Skeletal muscle cell (primary cell): ENCODE measurements at regions not wholly inside any gene's neighbourhood (a gene's known extent, or its start where the extent isn't known, plus 50 kb on each side); places are given as distances from the start of the nearest gene placed in this dataset.
"Not testable (repeated sequence)": the region's sequence is repeated elsewhere in the genome, so short reads cannot be mapped to it uniquely, and the experiment has no call there.

ENCODE experiments used
- DNase-seq: peaks from one replicate; pipeline ENCODE4 v3.0.0-alpha.2; 2010; ENCODE audit warnings: low read depth
- H3K4me3 ChIP-seq: 2 replicates; pipeline ENCODE4 v1.5.1; 2011; ENCODE audit warnings: low read depth, mild to moderate bottlenecking, control low read depth, low read length, moderate library complexity

- H3K4me3 ChIP-seq = no peak overlapping the region
Observed at GRCh38 chr22:45061332-45061731, 51.5 kb upstream of the PHF21B start.

GRCh38 chr22:45064313-45065278 lies 54.8 kb upstream of the PHF21B start:
- H3K4me3 ChIP-seq = no peak overlapping the region
- peak; percentile 47 for DNase-seq

More at GRCh38 chr22:45061332-45061731, 51.5 kb upstream of the PHF21B start:
- no peak for DNase-seq

- DNase-seq = no peak
- no peak overlapping the region for H3K4me3 ChIP-seq
Observed at GRCh38 chr22:45065726-45066125, 55.9 kb upstream of the PHF21B start.

- DNase-seq = no peak
- H3K4me3 ChIP-seq = no peak overlapping the region
Observed at GRCh38 chr22:45067731-45068130, 57.9 kb upstream of the PHF21B start.

- no peak for DNase-seq
Observed at GRCh38 chr22:45069925-45070324, 60.1 kb upstream of the PHF21B start.

GRCh38 chr22:45071618-45072017 lies 61.8 kb upstream of the PHF21B start:
- DNase-seq = no peak
- H3K4me3 ChIP-seq = no peak overlapping the region

More at GRCh38 chr22:45069925-45070324, 60.1 kb upstream of the PHF21B start:
- no peak overlapping the region for H3K4me3 ChIP-seq

GRCh38 chr22:45072322-45072903 lies 62.6 kb upstream of the PHF21B start:
- no peak for DNase-seq
- no peak overlapping the region for H3K4me3 ChIP-seq

GRCh38 chr22:45073064-45073463 lies 63.3 kb upstream of the PHF21B start:
- DNase-seq = no peak
- no peak overlapping the region for H3K4me3 ChIP-seq

GRCh38 chr22:45077286-45077685 lies 67.5 kb upstream of the PHF21B start:
- H3K4me3 ChIP-seq = no peak overlapping the region
- no peak for DNase-seq

GRCh38 chr22:45077826-45078334 lies 68.1 kb upstream of the PHF21B start:
- H3K4me3 ChIP-seq = no peak overlapping the region
- DNase-seq = no peak

GRCh38 chr22:45082795-45083194 lies 73.0 kb upstream of the PHF21B start:
- no peak for DNase-seq
- no peak overlapping the region for H3K4me3 ChIP-seq

GRCh38 chr22:45083659-45084305 lies 74.0 kb upstream of the PHF21B start:
- DNase-seq = no peak
- H3K4me3 ChIP-seq = no peak overlapping the region

- no peak for DNase-seq
Observed at GRCh38 chr22:45084400-45084920, 74.7 kb upstream of the PHF21B start.

GRCh38 chr22:45087802-45088201 lies 75.9 kb upstream of the NUP50 start:
- no peak for DNase-seq
- H3K4me3 ChIP-seq = no peak overlapping the region

More at GRCh38 chr22:45084400-45084920, 74.7 kb upstream of the PHF21B start:
- no peak overlapping the region for H3K4me3 ChIP-seq

GRCh38 chr22:45088576-45088975 lies 75.1 kb upstream of the NUP50 start:
- no peak for DNase-seq
- no peak overlapping the region for H3K4me3 ChIP-seq

- no peak overlapping the region for H3K4me3 ChIP-seq
- no peak for DNase-seq
Observed at GRCh38 chr22:45090497-45090910, 73.2 kb upstream of the NUP50 start.

- no peak for DNase-seq
- no peak overlapping the region for H3K4me3 ChIP-seq
Observed at GRCh38 chr22:45091254-45091854, 72.4 kb upstream of the NUP50 start.

- H3K4me3 ChIP-seq, DNase-seq: not testable (repeated sequence)
Observed at GRCh38 chr22:45091875-45092274, 71.8 kb upstream of the NUP50 start.

- DNase-seq = no peak
Observed at GRCh38 chr22:45092644-45093043, 71.1 kb upstream of the NUP50 start.

More at GRCh38 chr22:45092644-45093043, 71.1 kb upstream of the NUP50 start:
- H3K4me3 ChIP-seq = no peak overlapping the region
